Cardiac fibroblast (primary cell): ENCODE measurements at regions not wholly inside any gene's neighbourhood (a gene's known extent, or its start where the extent isn't known, plus 50 kb on each side); places are given as distances from the start of the nearest gene placed in this dataset.

Experiments used
- DNase-seq, 2 donors: peaks; one replicate each; pipeline versions ENCODE4 v3.0.0 to v3.0.0-alpha.2; 2010; ENCODE audit warnings: low read depth in 2 of 2
- H3K4me3 ChIP-seq, 2 donors: replicated peaks in 1 of 2; 1 replicate in 1 of 2; 2 replicates in 1 of 2; pipeline ENCODE4 v1.5.1; 2011; ENCODE audit warnings: low read depth in 2 of 2, low read length in 2 of 2, mild to moderate bottlenecking in 2 of 2, moderate library complexity in 1 of 2
- CTCF ChIP-seq: IDR thresholded peaks from one replicate; pipeline ENCODE4 v1.5.1; 2011; ENCODE audit warnings: low read depth, mild to moderate bottlenecking, low read length, inconsistent platforms

DNA sequence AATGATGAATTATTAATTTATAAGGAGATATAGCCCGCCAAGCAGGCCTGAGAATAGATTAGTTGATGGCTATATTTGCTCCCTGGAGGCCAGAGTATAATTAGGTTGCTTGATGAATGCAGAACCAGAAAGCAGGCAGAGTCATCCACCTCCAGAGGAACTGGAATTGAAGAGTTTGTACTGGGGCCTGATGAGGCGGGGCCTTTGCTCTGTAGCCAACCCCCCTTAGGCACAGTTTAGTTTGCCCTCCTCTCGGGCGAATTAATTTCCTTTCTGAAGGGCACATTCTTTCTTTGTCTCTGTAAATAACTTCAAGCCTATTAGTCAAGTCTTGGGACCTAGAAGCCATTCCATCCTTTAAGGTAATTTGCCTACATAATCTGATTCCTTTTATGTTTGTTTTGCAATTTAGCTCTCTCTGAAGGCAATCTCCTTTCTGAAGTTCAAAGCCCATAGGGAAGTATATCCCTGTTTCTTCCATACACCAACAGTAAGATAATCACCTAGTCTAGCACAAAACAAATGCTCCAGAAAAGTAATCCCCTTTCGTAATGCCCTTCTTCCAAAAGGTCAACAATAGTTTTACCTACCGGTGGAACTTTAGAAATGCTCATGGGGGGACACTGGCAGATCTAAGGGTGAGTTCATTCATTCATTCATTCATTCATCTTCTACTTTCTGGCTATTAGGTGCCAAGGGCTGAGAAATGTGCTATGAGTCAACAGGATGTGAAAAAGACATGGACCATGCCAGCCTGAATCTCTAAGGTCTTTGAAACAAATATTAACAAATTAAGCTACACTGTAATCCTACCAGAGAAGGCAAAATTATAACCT is 84.8 kb upstream of the NUDT4 start:
- H3K4me3 ChIP-seq, result no peak overlapping the region
- no peak for DNase-seq
- TF ChIP-seq CTCF, result no peak

DNA sequence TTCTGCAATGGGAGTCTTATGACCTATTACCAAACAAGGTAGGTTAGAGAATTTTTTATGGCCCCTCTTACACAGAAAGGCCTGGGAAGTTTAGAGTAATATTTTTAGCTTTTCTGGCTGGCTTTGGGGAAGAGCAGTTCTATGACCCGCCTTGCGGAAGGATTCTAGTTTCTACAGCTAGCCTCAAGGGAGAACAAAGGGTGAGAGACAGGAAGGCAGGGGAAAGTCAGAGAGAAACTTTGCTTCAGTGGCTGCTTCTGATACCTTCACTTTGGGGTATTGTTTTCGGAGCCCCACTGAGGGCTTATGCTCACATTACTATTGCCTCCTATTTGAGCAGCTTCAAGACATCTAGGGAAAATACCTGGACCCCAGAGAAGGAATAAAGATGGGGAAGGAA is 80.7 kb upstream of the NUDT4 start:
- no peak overlapping the region for H3K4me3 ChIP-seq
- no peak for DNase-seq
- TF ChIP-seq CTCF, result no peak

DNA sequence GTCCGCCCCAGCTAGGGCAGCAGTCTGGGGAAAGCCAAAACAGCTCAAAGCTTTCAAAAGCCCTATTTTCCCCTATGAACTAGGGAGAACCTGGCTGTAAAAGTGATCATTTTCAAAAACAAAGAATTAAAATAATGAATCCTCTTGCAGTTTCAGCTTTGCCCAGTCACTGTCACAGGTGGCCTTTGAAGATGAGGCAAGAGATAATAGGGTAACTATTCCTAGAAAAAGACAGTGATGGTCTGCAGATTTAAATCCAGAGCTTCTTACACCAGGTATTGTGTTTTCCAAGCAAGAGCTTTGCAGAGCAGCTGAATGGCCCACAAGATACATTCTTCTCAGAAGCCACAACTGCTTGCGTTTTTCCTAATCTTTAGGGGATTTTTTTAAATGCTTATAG is 80.2 kb upstream of the NUDT4 start:
- DNase-seq, result no peak
- no peak overlapping the region for H3K4me3 ChIP-seq
- no peak for TF ChIP-seq CTCF

DNA sequence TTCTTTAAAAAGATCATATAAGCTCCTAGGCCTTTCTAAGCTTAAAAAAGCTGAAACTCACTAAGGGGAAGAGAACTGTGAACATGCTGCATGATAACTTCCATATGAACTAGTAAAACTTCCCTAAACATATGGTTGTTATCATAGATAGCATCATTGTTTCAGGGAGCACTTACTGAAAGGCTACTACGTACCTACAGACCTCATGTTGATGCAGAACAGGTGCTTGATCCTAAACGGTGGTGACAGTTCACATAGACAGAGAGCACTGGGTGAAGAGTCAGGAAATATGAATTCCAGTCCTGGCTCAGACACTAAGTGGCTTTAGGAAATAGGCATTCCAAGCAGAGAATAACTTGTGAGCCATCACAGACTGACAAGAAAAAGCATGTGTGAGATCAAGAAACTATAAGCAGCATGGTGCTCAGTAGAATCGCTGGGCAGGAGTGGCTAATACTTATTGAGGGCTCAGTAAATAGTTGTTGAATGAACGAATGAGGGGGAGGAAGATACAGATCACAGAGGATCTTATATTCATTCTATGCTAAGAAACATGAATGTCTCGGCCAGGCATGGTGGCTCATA is 78.4 kb upstream of the NUDT4 start:
- peak in 1 of 2 donors; percentile 3 for DNase-seq
- no peak for TF ChIP-seq CTCF
- no peak overlapping the region for H3K4me3 ChIP-seq

- TF ChIP-seq CTCF, result no peak
- H3K4me3 ChIP-seq, result no peak overlapping the region
- DNase-seq, result peak in 1 of 2 donors; percentile 17
Measured at GRCh38 chr12:93300611-93301021, 77.1 kb upstream of the NUDT4 start.

DNA sequence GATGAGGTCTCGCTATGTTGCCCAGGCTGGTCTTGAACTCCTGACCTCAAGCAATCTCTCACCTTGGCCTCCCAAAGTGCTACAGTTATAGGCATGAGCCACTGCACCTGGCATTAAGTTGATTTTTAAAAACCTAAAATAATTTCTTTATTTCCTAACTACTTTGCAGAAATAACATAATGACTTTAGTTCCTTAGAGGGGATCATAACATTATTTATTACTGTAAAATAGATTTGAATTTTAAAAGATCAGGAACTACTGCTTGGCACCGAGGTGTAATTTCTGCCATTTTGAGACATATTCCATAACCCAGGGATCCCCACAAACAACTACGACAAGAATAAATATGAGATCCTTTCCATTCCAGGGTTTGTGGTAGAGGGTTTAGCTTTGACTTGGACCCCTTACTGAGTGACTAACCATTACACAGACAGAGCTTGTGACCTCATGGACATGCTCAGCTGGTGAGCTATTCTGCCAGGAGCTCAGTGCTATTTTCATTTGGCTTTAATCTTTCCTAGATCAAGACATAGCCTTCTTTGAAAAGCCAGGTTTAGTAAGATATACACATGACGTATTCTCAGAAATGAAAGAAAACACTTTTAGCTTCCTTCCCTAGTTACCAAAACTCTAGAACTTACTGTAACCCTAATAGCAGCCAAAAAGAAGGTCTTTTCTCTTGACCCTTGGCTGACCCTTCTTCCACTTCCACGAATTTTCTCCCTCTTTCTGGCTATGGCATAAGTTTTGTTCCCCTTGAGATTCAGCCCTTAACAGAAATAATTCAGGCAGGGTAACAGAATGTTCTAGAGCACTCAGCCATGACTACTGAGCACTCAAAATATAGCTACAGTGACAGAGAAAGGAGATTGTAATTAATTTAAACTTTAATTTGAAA is 75.1 kb upstream of the NUDT4 start:
- H3K4me3 ChIP-seq, result no peak overlapping the region
- no peak for TF ChIP-seq CTCF
- DNase-seq, result peak; percentile 85 to 88
